ENCODE measurements at regions not wholly inside any gene's neighbourhood (a gene's known extent, or its start where the extent isn't known, plus 50 kb on each side); places are given as distances from the start of the nearest gene placed in this dataset.

- TF ChIP-seq CTCF (IDR thresholded peaks at IDR 0.05) (no peak), POLR2A (IDR thresholded peaks at IDR 0.05) (no peak)
Observed at GRCh38 chr4:125787707-125788106, 473.0 kb downstream of the FAT4 start.
